HepG2 (cell line): ENCODE measurements at regions not wholly inside any gene's neighbourhood (a gene's known extent, or its start where the extent isn't known, plus 50 kb on each side); places are given as distances from the start of the nearest gene placed in this dataset.

ENCODE experiments used
- AGO1 ChIP-seq: fragments of 200-400 bp; formaldehyde crosslinking; IDR thresholded peaks from 2 replicates; pipeline ENCODE4 v1.6.1; 2017; ENCODE audit warnings: mild to moderate bottlenecking, low read depth, low read length, moderate library complexity; ENCODE audit not compliant: poor library complexity, severe bottlenecking
- CEBPZ ChIP-seq: IDR thresholded peaks from 2 replicates; pipeline ENCODE4 v1.6.1; 2012; ENCODE audit warnings: low read length, improper control_type of control experiment
- DRAP1 ChIP-seq: IDR thresholded peaks from 2 replicates; pipeline ENCODE4 v1.6.1; 2016; ENCODE audit warnings: missing genetic modification reagents, missing compliant biosample characterization
- ERF ChIP-seq: IDR thresholded peaks from 2 replicates; pipeline ENCODE4 v1.6.1; 2018; ENCODE audit warnings: missing biosample characterization, missing genetic modification reagents
- GPBP1L1 ChIP-seq: sonication (generic); formaldehyde crosslinking; IDR thresholded peaks from 2 replicates; pipeline ENCODE4 v1.5.0; 2020; ENCODE audit warnings: mild to moderate bottlenecking, missing genetic modification reagents
- HDAC2 ChIP-seq: sonication (generic); formaldehyde crosslinking; IDR thresholded peaks from 2 replicates; pipeline ENCODE4 v1.4.0; 2020; ENCODE audit warnings: missing genetic modification reagents
- HNRNPK ChIP-seq: fragments of 200-400 bp; formaldehyde crosslinking; IDR thresholded peaks from 2 replicates; pipeline ENCODE4 v1.6.1; 2018; ENCODE audit warnings: low read length, low read depth, moderate library complexity, mild to moderate bottlenecking; ENCODE audit not compliant: poor library complexity, severe bottlenecking
- JUN ChIP-seq: sonication (generic); formaldehyde crosslinking; IDR thresholded peaks from 2 replicates; pipeline ENCODE4 v1.4.0; 2020; ENCODE audit warnings: mild to moderate bottlenecking, missing genetic modification reagents
- KMT2B ChIP-seq: IDR thresholded peaks from 2 replicates; pipeline ENCODE4 v1.6.1; 2016; ENCODE audit warnings: missing genetic modification reagents, missing compliant biosample characterization
- MBNL3 ChIP-seq: fragments of 250-450 bp; sonication (Bioruptor Pico); conservative IDR thresholded peaks from 2 replicates; pipeline ENCODE4 v1.8.0; 2022; ENCODE audit warnings: mild to moderate bottlenecking, inconsistent platforms
- MED13 ChIP-seq: sonication (generic); formaldehyde crosslinking; IDR thresholded peaks from 2 replicates; pipeline ENCODE4 v1.5.0; 2020; ENCODE audit warnings: missing genetic modification reagents
- MIER2 ChIP-seq: IDR thresholded peaks from 2 replicates; pipeline ENCODE4 v1.6.1; 2016; ENCODE audit warnings: missing biosample characterization, missing genetic modification reagents
- NCOA2 ChIP-seq: sonication (generic); formaldehyde crosslinking; IDR thresholded peaks from 2 replicates; pipeline ENCODE4 v1.8.0; 2022; ENCODE audit warnings: inconsistent platforms
- PAWR ChIP-seq: sonication (generic); formaldehyde crosslinking; IDR thresholded peaks from 2 replicates; pipeline ENCODE4 v1.4.0; 2020; ENCODE audit warnings: missing genetic modification reagents, mild to moderate bottlenecking, borderline replicate concordance
- PRPF4 ChIP-seq: fragments of 200-400 bp; formaldehyde crosslinking; IDR thresholded peaks from 2 replicates; pipeline ENCODE4 v1.6.1; 2016; ENCODE audit warnings: low read length, low read depth; ENCODE audit not compliant: poor library complexity, severe bottlenecking
- RARG ChIP-seq: sonication (generic); formaldehyde crosslinking; IDR thresholded peaks from 2 replicates; pipeline ENCODE4 v1.4.0; 2020; ENCODE audit warnings: low read depth, mild to moderate bottlenecking, missing genetic modification reagents
- TEAD3 ChIP-seq: optimal IDR thresholded peaks from 2 replicates; pipeline ENCODE3; 2016; ENCODE audit warnings: borderline replicate concordance
- ZBTB1 ChIP-seq: sonication (generic); formaldehyde crosslinking; IDR thresholded peaks from 2 replicates; pipeline ENCODE4 v1.4.0; 2020; ENCODE audit warnings: missing genetic modification reagents, borderline replicate concordance
- ZFP91 ChIP-seq: sonication (generic); formaldehyde crosslinking; IDR thresholded peaks from 2 replicates; pipeline ENCODE4 v1.9.0; 2022; ENCODE audit warnings: missing genetic modification reagents, mild to moderate bottlenecking, borderline replicate concordance
- ZGPAT ChIP-seq: IDR thresholded peaks from 2 replicates; pipeline ENCODE4 v1.6.1; 2016; ENCODE audit warnings: mild to moderate bottlenecking
- ZMYM4 ChIP-seq: sonication (generic); formaldehyde crosslinking; IDR thresholded peaks from 2 replicates; pipeline ENCODE4 v1.8.1; 2023; ENCODE audit warnings: mild to moderate bottlenecking, missing genetic modification reagents
- ZNF343 ChIP-seq: sonication (generic); formaldehyde crosslinking; IDR thresholded peaks from 2 replicates; pipeline ENCODE4 v1.4.0; 2020; ENCODE audit warnings: mild to moderate bottlenecking, missing genetic modification reagents
- ZNF501 ChIP-seq: sonication (generic); formaldehyde crosslinking; IDR thresholded peaks from 2 replicates; pipeline ENCODE4 v1.5.1; 2020; ENCODE audit warnings: mild to moderate bottlenecking, moderate library complexity, missing genetic modification reagents

GRCh38 chr16:8173111-8173644, 417.1 kb downstream of the TMEM114 start (continued):
- TF ChIP-seq NCOA2 (peak; percentile 58), MIER2 (CRISPR knock-in tag) (peak; percentile 87; the same call in 1 of the 2 replicates), ZMYM4 (CRISPR knock-in tag) (peak; percentile 79), MED13 (no peak), ZFP91 (CRISPR knock-in tag) (peak; percentile 20; the same call in 1 of the 2 replicates), ZGPAT (peak; percentile 81), ZNF501 (peak; percentile 55; the same call in 1 of the 2 replicates), JUN (peak; percentile 54; the same call in 1 of the 2 replicates), HDAC2 (CRISPR knock-in tag) (peak; percentile 80; the same call in 1 of the 2 replicates), DRAP1 (0 out of 2 replicates have a peak, but pooled peaks have one; percentile 15), AGO1 (no peak), KMT2B (CRISPR knock-in tag) (no peak), HNRNPK (no peak), ZNF343 (peak; percentile 49; the same call in 1 of the 2 replicates), MBNL3 (CRISPR knock-in tag) (no peak), PRPF4 (no peak), RARG (CRISPR knock-in tag) (no peak), CEBPZ (no peak), ZBTB1 (CRISPR knock-in tag) (no peak), PAWR (no peak), TEAD3 (CRISPR knock-in tag) (peak; percentile 99), ERF (CRISPR knock-in tag) (peak; percentile 65), GPBP1L1 (CRISPR knock-in tag) (no peak)
